HepG2 (cell line): ENCODE measurements at regions not wholly inside any gene's neighbourhood (a gene's known extent, or its start where the extent isn't known, plus 50 kb on each side); places are given as distances from the start of the nearest gene placed in this dataset.

ENCODE experiments used
- ATAC-seq: fragments of 200-7000 bp; cut with Tn5 transposase; 3 replicates; pipeline ENCODE4 v1.9.1; 2020; ENCODE audit warnings: mild to moderate bottlenecking, moderate library complexity
- BruUV-seq: library from RNA; stranded (reverse); fragments of 400-500 nt; replicated peaks from 2 replicates; lab custom pipeline; 2021; lab: Mats Ljungman, UMichigan
- CTCF ChIA-PET: fragments of 300-600 bp; formaldehyde crosslinking; extraction: SDS; loops from one replicate; lab custom pipeline; 2021; ENCODE audit warnings: low total read pairs, inconsistent platforms, low intra/inter-chr PET ratio; lab: Yijun Ruan, JAX
- POLR2A ChIA-PET: fragments of 350-600 bp; sonication (Branson Sonifier 250); formaldehyde crosslinking; loops from one replicate; lab custom pipeline; 2020; ENCODE audit warnings: antibody characterized with exemption, inconsistent platforms; lab: Yijun Ruan, JAX
- DNase-seq: peaks from one replicate; pipeline ENCODE4 v3.0.0-alpha.2; 2015; ENCODE audit warnings: low spot score
- FAIRE-seq: peaks from 3 replicates; lab custom pipeline; 2011; peaks lifted over from hg19 to GRCh38; lab: Jason Lieb, UNC
- H2AFZ ChIP-seq: one replicate; pipeline ENCODE4 v1.6.1; 2011; ENCODE audit warnings: low read length, inconsistent platforms
- H3K27ac ChIP-seq: fragments of 300-600 bp; 3 replicates; pipeline ENCODE4 v1.8.0; 2011; ENCODE audit warnings: mixed run types, mild to moderate bottlenecking, mixed read lengths, low read length, inconsistent platforms; ENCODE audit not compliant: insufficient read depth; ENCODE audit errors: extremely low read length
- H3K27me3 ChIP-seq, 2 experiments: fragments of 200-600 bp in 1 of 2; 2 replicates in 1 of 2; 3 replicates in 1 of 2; pipeline versions ENCODE4 v1.6.0 to v1.8.0; 2011; ENCODE audit warnings: low read length in 2 of 2, mild to moderate bottlenecking in 2 of 2, moderate library complexity in 2 of 2, inconsistent platforms in 1 of 2; ENCODE audit not compliant: insufficient read depth in 2 of 2, control insufficient read depth in 1 of 2
- H3K36me3 ChIP-seq, 2 experiments: fragments of 200-600 bp in 1 of 2; replicated peaks in 1 of 2; 2 replicates in 1 of 2; 3 replicates in 1 of 2; pipeline versions ENCODE4 v1.5.1 to v1.8.0; 2011; ENCODE audit warnings: low read length in 2 of 2, inconsistent platforms in 1 of 2; ENCODE audit not compliant: insufficient read depth in 2 of 2, control insufficient read depth in 1 of 2
- H3K4me1 ChIP-seq: 2 replicates; pipeline ENCODE4 v1.5.1; 2012; ENCODE audit warnings: low read length, inconsistent platforms; ENCODE audit not compliant: insufficient read depth
- H3K4me2 ChIP-seq: 2 replicates; pipeline ENCODE4 v1.6.0; 2011; ENCODE audit warnings: low read depth, low read length, inconsistent platforms
- H3K4me3 ChIP-seq, 3 experiments: fragments of 200-600 bp in 1 of 3; sonication (generic), shearing (Covaris generic) in 1 of 3; replicated peaks in 1 of 3; 2 replicates each; pipeline ENCODE4 v1.5.1; 2011 to 2016; ENCODE audit warnings: low read length in 3 of 3, inconsistent platforms in 2 of 3, low read depth in 2 of 3, mild to moderate bottlenecking in 2 of 3, control low read depth in 1 of 3, mixed read lengths in 1 of 3; ENCODE audit not compliant: insufficient read depth in 1 of 3
- H3K79me2 ChIP-seq: one replicate; pipeline ENCODE4 v1.6.1; 2011; ENCODE audit warnings: low read length, inconsistent platforms; ENCODE audit not compliant: insufficient read depth
- H3K9ac ChIP-seq: 2 replicates; pipeline ENCODE4 v1.6.0; 2011; ENCODE audit warnings: mild to moderate bottlenecking, low read depth, low read length, inconsistent platforms; ENCODE audit not compliant: insufficient read depth
- H3K9me3 ChIP-seq: 2 replicates; pipeline ENCODE4 v1.5.1; 2012; ENCODE audit warnings: mild to moderate bottlenecking, low read length
- H4K20me1 ChIP-seq: 2 replicates; pipeline ENCODE4 v1.6.0; 2011; ENCODE audit warnings: inconsistent platforms, mild to moderate bottlenecking, low read length, moderate library complexity; ENCODE audit not compliant: insufficient read depth
- SRSF4 ChIP-seq: fragments of 200-400 bp; formaldehyde crosslinking; IDR thresholded peaks from one replicate; pipeline ENCODE4 v1.6.1; 2018; ENCODE audit warnings: mild to moderate bottlenecking, low read depth, low read length, moderate library complexity; ENCODE audit not compliant: poor library complexity, severe bottlenecking
- ZNF331 ChIP-seq: sonication (generic); formaldehyde crosslinking; IDR thresholded peaks from 2 replicates; pipeline ENCODE4 v1.4.0; 2020; ENCODE audit warnings: missing genetic modification reagents
- WGBS: methylation state at CpG from one replicate; pipeline ENCODE4 v1.1.6; 2017; ENCODE audit warnings: low lambda C conversion rate; 5-methylcytosine and 5-hydroxymethylcytosine counted together
- in situ Hi-C: cut with HindIII; loops from 2 replicates; pipeline ENCODE4 v1.10.0; 2017; ENCODE audit warnings: low pct_unique_long_range_greater_than_20kb; ENCODE audit not compliant: extremely low pct_ligation_motif_present
- intact Hi-C: fragments of 100-400 bp; cut with micrococcal nuclease; formaldehyde crosslinking; loops from one replicate; pipeline ENCODE4 v1.10.0; 2022; ENCODE audit not compliant: unreplicated experiment
- TF ChIP-seq, protein P1 (sequence below): sonication (generic); formaldehyde crosslinking; IDR thresholded peaks from 2 replicates; pipeline ENCODE4 v1.5.1; 2020; ENCODE audit warnings: missing genetic modification reagents, mild to moderate bottlenecking, borderline replicate concordance

DNA sequence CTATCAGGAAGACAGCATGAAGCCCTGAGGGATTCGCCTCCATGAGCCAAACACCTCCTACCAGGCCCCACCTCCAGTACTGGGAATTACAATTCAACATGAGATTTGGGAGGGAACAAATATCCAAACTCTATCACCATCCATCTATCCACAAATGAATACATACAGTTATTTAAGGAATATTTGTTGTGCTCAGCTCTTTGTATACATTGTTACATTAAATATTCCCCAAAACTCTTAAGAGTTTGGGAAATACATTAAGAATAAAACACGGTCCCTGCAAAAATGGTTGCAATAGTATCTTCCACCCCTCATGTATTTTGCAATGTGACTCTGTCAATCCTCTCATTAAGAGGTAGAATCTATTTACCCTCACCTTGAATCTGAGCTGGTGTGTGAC lies 109.8 kb upstream of the PLXNC1 start:
- DNase-seq (no peak), FAIRE-seq (no peak), ATAC-seq (no peak)
- Histone ChIP-seq H3K9me3 (peaks cover 10% of the 10 kb centered on the region), H3K36me3 (no peaks in the 10 kb centered on the region), H3K79me2 (no peaks in the 10 kb centered on the region), H3K4me3 (no peak overlapping the region), H4K20me1 (no peaks in the 10 kb centered on the region), H3K27me3 (no peaks in the 10 kb centered on the region; a peak in 1 of 5 replicates), H3K27ac (no peak overlapping the region), H3K9ac (no peak overlapping the region), H3K4me1 (peaks cover 8% of the 10 kb centered on the region; the same call in 1 of the 2 replicates), H3K4me2 (no peak overlapping the region), H2AFZ (no peak overlapping the region)
- POLR2A ChIA-PET: no interaction called here
- intact Hi-C loops: no loop called here
- in situ Hi-C loops: no loop called here
- WGBS: 38% methylated on average over 2 of the region's 2 CpGs
- CTCF ChIA-PET: no interaction called here
- no TSS peak for BruUV-seq
- no peak for TF ChIP-seq SRSF4

DNA sequence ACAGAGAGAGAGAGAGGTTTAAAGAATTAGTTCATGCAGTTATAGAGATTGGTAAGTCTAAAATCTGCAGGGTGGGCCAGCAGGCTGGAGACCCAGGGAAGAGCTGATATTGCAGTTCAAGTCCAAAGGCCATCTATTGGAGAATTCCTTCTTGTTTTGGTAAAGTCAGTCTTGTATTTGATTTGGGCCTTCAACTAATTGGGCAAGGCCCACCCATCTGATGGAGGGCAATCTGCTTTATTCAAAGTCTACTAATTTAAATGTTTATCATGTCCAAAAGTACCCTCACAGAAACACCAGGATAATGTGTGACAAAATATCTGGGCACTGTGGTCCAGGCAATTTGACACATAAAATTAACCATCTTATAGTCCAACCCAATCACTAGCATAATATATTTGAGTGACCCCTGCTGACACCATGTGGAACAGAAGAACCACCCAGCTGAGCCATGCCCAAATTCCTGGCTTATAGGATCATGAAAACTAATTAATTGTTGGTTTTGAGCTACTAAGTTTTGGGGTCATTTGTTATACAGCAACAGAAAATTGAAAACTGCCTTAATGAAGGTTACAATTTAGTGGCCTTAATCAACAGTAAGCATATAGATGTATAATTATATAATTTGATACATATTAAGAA lies 109.1 kb upstream of the PLXNC1 start:
- CTCF ChIA-PET: no interaction called here
- BruUV-seq: no TSS peak
- TF ChIP-seq, protein P1, sequence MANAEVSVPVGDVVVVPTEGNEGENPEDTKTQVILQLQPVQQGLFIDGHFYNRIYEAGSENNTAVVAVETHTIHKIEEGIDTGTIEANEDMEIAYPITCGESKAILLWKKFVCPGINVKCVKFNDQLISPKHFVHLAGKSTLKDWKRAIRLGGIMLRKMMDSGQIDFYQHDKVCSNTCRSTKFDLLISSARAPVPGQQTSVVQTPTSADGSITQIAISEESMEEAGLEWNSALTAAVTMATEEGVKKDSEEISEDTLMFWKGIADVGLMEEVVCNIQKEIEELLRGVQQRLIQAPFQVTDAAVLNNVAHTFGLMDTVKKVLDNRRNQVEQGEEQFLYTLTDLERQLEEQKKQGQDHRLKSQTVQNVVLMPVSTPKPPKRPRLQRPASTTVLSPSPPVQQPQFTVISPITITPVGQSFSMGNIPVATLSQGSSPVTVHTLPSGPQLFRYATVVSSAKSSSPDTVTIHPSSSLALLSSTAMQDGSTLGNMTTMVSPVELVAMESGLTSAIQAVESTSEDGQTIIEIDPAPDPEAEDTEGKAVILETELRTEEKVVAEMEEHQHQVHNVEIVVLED (CRISPR knock-in tag): no peak
- TF ChIP-seq ZNF331 (CRISPR knock-in tag): peak; percentile 99
- H3K9me3 ChIP-seq: peaks cover 10% of the 10 kb centered on the region
- in situ Hi-C loops: no loop called here
- no peak for DNase-seq
- no peak for FAIRE-seq
- H3K4me1 ChIP-seq: peaks cover under 1% of the 10 kb centered on the region; the same call in 1 of the 2 replicates
- H3K4me2 ChIP-seq: no peak overlapping the region
- H3K4me3 ChIP-seq: no peak overlapping the region
- no peaks in the 10 kb centered on the region; a peak in 1 of 5 replicates for H3K27me3 ChIP-seq
- no peak for ATAC-seq
- no peak overlapping the region for H3K27ac ChIP-seq
- POLR2A ChIA-PET: no interaction called here
- no peaks in the 10 kb centered on the region for H4K20me1 ChIP-seq
- H3K36me3 ChIP-seq: no peaks in the 10 kb centered on the region
- no peaks in the 10 kb centered on the region for H3K79me2 ChIP-seq
- no peak overlapping the region for H3K9ac ChIP-seq
- intact Hi-C loops: no loop called here
- no peak overlapping the region for H2AFZ ChIP-seq
